Kidney (tissue), 13 donors: ENCODE measurements at regions not wholly inside any gene's neighbourhood (a gene's known extent, or its start where the extent isn't known, plus 50 kb on each side); places are given as distances from the start of the nearest gene placed in this dataset.

Source experiments
- DNase-seq, 5 donors: peaks; one replicate each; pipeline ENCODE4 v3.0.0-alpha.2; 2013 to 2020
- FAIRE-seq: peaks from 2 replicates; lab custom pipeline; 2012; peaks lifted over from hg19 to GRCh38; lab: Jason Lieb, UNC
- H3K27ac ChIP-seq, 2 donors: one replicate each; pipeline ENCODE4 v1.7.0; 2013; ENCODE audit warnings: low read depth in 2 of 2, low read length in 2 of 2, inconsistent platforms in 1 of 2
- H3K27me3 ChIP-seq: one replicate; pipeline ENCODE4 v1.7.1; 2013; ENCODE audit warnings: low read length, inconsistent platforms; ENCODE audit not compliant: control insufficient read depth, insufficient read depth
- H3K36me3 ChIP-seq, 3 donors: one replicate each; pipeline versions ENCODE4 v1.7.0 to v1.7.1; 2013; ENCODE audit warnings: low read length in 3 of 3, control low read depth in 1 of 3, inconsistent platforms in 1 of 3; ENCODE audit not compliant: insufficient read depth in 3 of 3, control insufficient read depth in 2 of 3
- H3K4me1 ChIP-seq, 3 donors: one replicate each; pipeline versions ENCODE4 v1.7.0 to v1.7.1; 2013; ENCODE audit warnings: low read length in 3 of 3, inconsistent platforms in 1 of 3, low read depth in 1 of 3; ENCODE audit not compliant: control insufficient read depth in 2 of 3, insufficient read depth in 2 of 3
- H3K4me3 ChIP-seq, 3 donors: one replicate each; pipeline versions ENCODE4 v1.7.0 to v1.8.1; 2013; ENCODE audit warnings: low read length in 3 of 3, control low read depth in 1 of 3, inconsistent platforms in 1 of 3
- H3K9ac ChIP-seq, 3 donors: one replicate each; pipeline versions ENCODE4 v1.7.0 to v1.7.1; 2013; ENCODE audit warnings: low read length in 3 of 3, control low read depth in 1 of 3, inconsistent platforms in 1 of 3
- H3K9me3 ChIP-seq, 3 donors: one replicate each; pipeline versions ENCODE4 v1.7.0 to v1.7.1; 2013; ENCODE audit warnings: low read length in 3 of 3, control low read depth in 1 of 3, inconsistent platforms in 1 of 3; ENCODE audit not compliant: control insufficient read depth in 2 of 3, insufficient read depth in 1 of 3
- CTCF ChIP-seq: IDR thresholded peaks from 3 replicates; pipeline ENCODE4 v1.5.1; 2012; ENCODE audit warnings: mild to moderate bottlenecking, moderate library complexity, borderline replicate concordance; ENCODE audit not compliant: insufficient read depth; ENCODE audit errors: extremely low read depth
- intact Hi-C: fragments of 100-400 bp; cut with DNase I; formaldehyde crosslinking; loops from one replicate; pipeline ENCODE4 v1.11.1; 2022
- donor health status: control.
- donor health status: control.
- donor health status: control.
- donor health status: control.
- donor health status: control.
- donor health status: DM: yes; HTN: yes; CAD: no.
- donor health status: Normal renal cell carcinoma (clear cell type).

GRCh38 chr2:129481306-129482219, 497.9 kb upstream of the RAB6C start:
- H3K4me3 ChIP-seq = no peak overlapping the region
- FAIRE-seq (no peak), DNase-seq (no peak)
- H3K4me1 ChIP-seq = no peaks in the 10 kb centered on the region
- no peak for TF ChIP-seq CTCF
- H3K27ac ChIP-seq = no peak overlapping the region
- no peaks in the 10 kb centered on the region for H3K36me3 ChIP-seq
- intact Hi-C loops = no loop called here
- H3K27me3 ChIP-seq = no peaks in the 10 kb centered on the region
- no peak overlapping the region for H3K9ac ChIP-seq
- no peaks in the 10 kb centered on the region for H3K9me3 ChIP-seq

GRCh38 chr2:129482626-129483025, 496.8 kb upstream of the RAB6C start:
- no peak for TF ChIP-seq CTCF
- Histone ChIP-seq H3K4me1 (no peaks in the 10 kb centered on the region), H3K27me3 (no peaks in the 10 kb centered on the region), H3K9me3 (no peaks in the 10 kb centered on the region), H3K27ac (no peak overlapping the region), H3K9ac (no peak overlapping the region), H3K36me3 (no peaks in the 10 kb centered on the region), H3K4me3 (no peak overlapping the region)
- DNase-seq = no peak
- intact Hi-C loops = no loop called here
- no peak for FAIRE-seq

GRCh38 chr2:129483366-129483765, 496.1 kb upstream of the RAB6C start:
- Histone ChIP-seq H3K9ac (no peak overlapping the region), H3K4me3 (no peak overlapping the region), H3K4me1 (no peaks in the 10 kb centered on the region), H3K9me3 (no peaks in the 10 kb centered on the region), H3K27me3 (no peaks in the 10 kb centered on the region), H3K27ac (no peak overlapping the region), H3K36me3 (no peaks in the 10 kb centered on the region)
- no peak for TF ChIP-seq CTCF
- no peak for DNase-seq
- no peak for FAIRE-seq
- intact Hi-C loops = no loop called here
